Right hindlimb (tissue), 1 donor: ENCODE measurements at regions not wholly inside any gene's neighbourhood (a gene's known extent, or its start where the extent isn't known, plus 50 kb on each side); places are given as distances from the start of the nearest gene placed in this dataset.

Experiments
- DNase-seq: peaks from one replicate; pipeline ENCODE4 v3.0.0-alpha.2; 2018

- DNase-seq, result no peak
These were observed 70.7 kb upstream of the ZNF644 start for GRCh38 chr1:91092503-91092902.

DNA sequence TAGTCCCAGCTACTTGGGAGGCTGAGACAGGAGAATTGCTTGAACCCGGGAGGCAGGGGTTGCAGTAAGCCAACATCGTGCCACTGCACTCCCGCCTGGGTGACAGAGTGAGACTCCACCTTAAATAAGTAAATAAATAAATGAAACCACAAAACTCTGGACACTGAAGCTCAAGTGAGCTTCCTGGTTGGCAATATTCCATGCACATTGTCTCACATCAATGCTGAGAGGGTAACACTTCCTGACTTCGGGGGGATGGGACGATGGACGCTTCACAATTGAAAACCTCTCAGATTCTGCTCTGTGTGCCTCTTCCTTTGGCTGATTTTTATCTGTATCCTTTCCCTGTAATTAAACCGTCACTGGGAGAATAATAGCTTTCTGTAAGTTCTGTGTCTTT is 70.0 kb upstream of the ZNF644 start:
- DNase-seq, result no peak

GRCh38 chr1:91080650-91081049 is 58.8 kb upstream of the ZNF644 start:
- DNase-seq, result no peak

- no peak for DNase-seq
These were observed 57.0 kb upstream of the ZNF644 start for GRCh38 chr1:91078859-91079258.

DNA sequence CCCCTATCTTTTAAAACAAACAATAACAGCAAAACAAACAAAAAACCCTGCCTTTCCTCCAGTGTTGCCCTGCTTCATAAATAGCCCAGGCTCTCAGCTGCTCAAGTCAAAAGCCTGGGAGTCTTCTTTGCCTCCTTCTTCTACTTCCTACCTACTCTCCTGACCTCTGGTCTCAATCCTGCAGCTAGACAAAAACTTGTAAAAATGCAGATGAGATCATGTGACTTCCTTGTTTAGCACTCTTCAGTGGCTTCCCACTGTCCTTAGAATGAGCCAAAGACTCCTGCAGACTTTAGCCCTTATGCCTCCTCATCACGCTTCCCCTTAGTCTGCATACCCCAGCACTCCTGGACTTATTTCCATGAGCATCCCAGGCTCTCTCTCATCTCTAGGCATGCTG is 55.0 kb upstream of the ZNF644 start:
- no peak for DNase-seq

- no peak for DNase-seq
These were observed 53.6 kb upstream of the ZNF644 start for GRCh38 chr1:91075233-91076135.

- DNase-seq, result no peak
These were observed 51.5 kb upstream of the ZNF644 start for GRCh38 chr1:91073299-91073698.

DNA sequence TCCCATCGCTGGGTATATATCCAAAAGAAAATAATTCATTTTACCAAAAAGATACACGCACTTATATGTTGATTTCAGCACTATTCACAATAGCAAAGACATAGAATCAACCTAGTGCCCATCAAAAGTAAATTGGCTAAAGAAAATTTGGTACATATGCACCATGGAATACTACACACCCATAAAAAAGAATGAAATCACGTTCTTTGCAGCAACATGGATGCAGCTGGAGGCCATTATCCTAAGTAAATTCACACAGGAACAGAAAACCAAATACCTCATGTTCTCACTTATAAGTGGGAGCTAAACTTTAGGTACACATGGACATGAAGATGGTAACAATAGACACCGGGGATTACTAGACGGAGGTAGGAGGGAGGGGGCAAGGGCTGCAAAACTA is 50.0 kb upstream of the ZNF644 start:
- DNase-seq, result no peak
